ENCODE measurements at regions not wholly inside any gene's neighbourhood (a gene's known extent, or its start where the extent isn't known, plus 50 kb on each side); places are given as distances from the start of the nearest gene placed in this dataset.

GRCh38 chr2:150732491-150732890 is 245.0 kb upstream of the RND3 start:
- TF ChIP-seq CTCF (IDR thresholded peaks at IDR 0.05) (no peak), POLR2A (IDR thresholded peaks at IDR 0.05) (no peak)
